H9 (cell line): ENCODE measurements at regions not wholly inside any gene's neighbourhood (a gene's known extent, or its start where the extent isn't known, plus 50 kb on each side); places are given as distances from the start of the nearest gene placed in this dataset.

ENCODE experiments used
- DNase-seq: peaks from one replicate; pipeline ENCODE4 v3.0.0-alpha.2; 2017
- H2AFZ ChIP-seq: one replicate; pipeline ENCODE4 v1.6.1; 2013; ENCODE audit warnings: mild to moderate bottlenecking, low read length, control low read depth, moderate library complexity
- H2AK5ac ChIP-seq: 2 replicates; pipeline ENCODE4 v1.6.1; 2013; ENCODE audit warnings: low read length, control low read depth, mixed read lengths; ENCODE audit not compliant: insufficient read length
- H2BK120ac ChIP-seq: one replicate; pipeline ENCODE4 v1.6.1; 2013; ENCODE audit warnings: low read depth, mild to moderate bottlenecking, low read length, control low read depth, inconsistent platforms; ENCODE audit not compliant: poor library complexity, severe bottlenecking
- H2BK12ac ChIP-seq: 2 replicates; pipeline ENCODE4 v1.6.1; 2013; ENCODE audit warnings: low read length, control low read depth, mixed read lengths, low read depth; ENCODE audit not compliant: insufficient read length
- H2BK15ac ChIP-seq: 2 replicates; pipeline ENCODE4 v1.6.1; 2013; ENCODE audit warnings: low read depth, low read length, control low read depth
- H2BK20ac ChIP-seq: one replicate; pipeline ENCODE4 v1.6.1; 2013; ENCODE audit warnings: low read depth, mild to moderate bottlenecking, low read length, control low read depth, inconsistent platforms; ENCODE audit not compliant: poor library complexity, severe bottlenecking
- H2BK5ac ChIP-seq: 2 replicates; pipeline ENCODE4 v1.6.1; 2013; ENCODE audit warnings: low read length, control low read depth, mixed read lengths; ENCODE audit not compliant: insufficient read length
- H3K14ac ChIP-seq: 2 replicates; pipeline ENCODE4 v1.6.1; 2013; ENCODE audit warnings: low read length, control low read depth; ENCODE audit not compliant: insufficient read depth
- H3K18ac ChIP-seq: 2 replicates; pipeline ENCODE4 v1.6.1; 2013; ENCODE audit warnings: low read depth, mild to moderate bottlenecking, mixed read lengths, low read length, control low read depth; ENCODE audit not compliant: insufficient read length
- H3K23ac ChIP-seq: 2 replicates; pipeline ENCODE4 v1.6.1; 2013; ENCODE audit warnings: low read length, control low read depth, mixed read lengths, low read depth; ENCODE audit not compliant: insufficient read length
- H3K23me2 ChIP-seq: 2 replicates; pipeline ENCODE4 v1.6.1; 2013; ENCODE audit warnings: low read depth, mild to moderate bottlenecking, mixed read lengths, low read length, control low read depth; ENCODE audit not compliant: insufficient read length, poor library complexity, severe bottlenecking
- H3K27ac ChIP-seq: 2 replicates; pipeline ENCODE4 v1.5.1; 2013; ENCODE audit warnings: low read length, control low read depth, mixed read lengths, low read depth; ENCODE audit not compliant: insufficient read length
- H3K27me3 ChIP-seq: 2 replicates; pipeline ENCODE4 v1.6.1; 2013; ENCODE audit warnings: low read length, control low read depth, inconsistent platforms; ENCODE audit not compliant: insufficient read depth
- H3K4ac ChIP-seq: 2 replicates; pipeline ENCODE4 v1.6.1; 2013; ENCODE audit warnings: low read depth, mild to moderate bottlenecking, control low read depth, inconsistent platforms, low read length, moderate library complexity
- H3K4me1 ChIP-seq: 2 replicates; pipeline ENCODE4 v1.6.1; 2013; ENCODE audit warnings: low read length, control low read depth, inconsistent platforms; ENCODE audit not compliant: insufficient read depth
- H3K4me2 ChIP-seq: 2 replicates; pipeline ENCODE4 v1.6.1; 2013; ENCODE audit warnings: low read length, control low read depth, mixed read lengths; ENCODE audit not compliant: insufficient read length, insufficient read depth
- H3K56ac ChIP-seq: 2 replicates; pipeline ENCODE4 v1.6.1; 2013; ENCODE audit warnings: low read depth, mild to moderate bottlenecking, mixed read lengths, low read length, control low read depth; ENCODE audit not compliant: insufficient read length
- H3K79me1 ChIP-seq: 2 replicates; pipeline ENCODE4 v1.6.1; 2013; ENCODE audit warnings: low read depth, mild to moderate bottlenecking, moderate library complexity, low read length, control low read depth, inconsistent platforms; ENCODE audit not compliant: insufficient read depth, poor library complexity, severe bottlenecking
- H3K79me2 ChIP-seq: 2 replicates; pipeline ENCODE4 v1.6.1; 2013; ENCODE audit warnings: low read length, control low read depth, inconsistent platforms; ENCODE audit not compliant: insufficient read depth
- H3K9ac ChIP-seq: 2 replicates; pipeline ENCODE4 v1.6.1; 2013; ENCODE audit warnings: low read length, control low read depth, mixed read lengths; ENCODE audit not compliant: insufficient read length; ENCODE audit errors: extremely low read depth
- H3K9me3 ChIP-seq: one replicate; pipeline ENCODE4 v1.6.1; 2013; ENCODE audit warnings: low read depth, low read length, inconsistent platforms; ENCODE audit not compliant: control insufficient read depth
- H3T11ph ChIP-seq: one replicate; pipeline ENCODE4 v1.6.1; 2013; ENCODE audit warnings: mild to moderate bottlenecking, low read length, control low read depth, inconsistent platforms
- H4K20me1 ChIP-seq: one replicate; pipeline ENCODE4 v1.6.1; 2013; ENCODE audit not compliant: control insufficient read depth, insufficient read length, insufficient read depth
- H4K5ac ChIP-seq: 2 replicates; pipeline ENCODE4 v1.6.1; 2013; ENCODE audit warnings: low read depth, mild to moderate bottlenecking, mixed read lengths, low read length, control low read depth; ENCODE audit not compliant: insufficient read length
- H4K8ac ChIP-seq: replicated peaks from 2 replicates; pipeline ENCODE4 v1.6.1; 2013; ENCODE audit warnings: low read length, control low read depth, mixed read lengths, low read depth; ENCODE audit not compliant: insufficient read length
- H4K91ac ChIP-seq: 2 replicates; pipeline ENCODE4 v1.6.1; 2013; ENCODE audit warnings: low read depth, mild to moderate bottlenecking, moderate library complexity, mixed read lengths, low read length, control low read depth; ENCODE audit not compliant: insufficient read length
- H3K27ac Mint-ChIP-seq, 3 experiments: 2 replicates in 2 of 3; 3 replicates in 1 of 3; pipeline ENCODE4 v1.8.0; 2020 to 2021; ENCODE audit warnings: mixed read lengths in 3 of 3, mild to moderate bottlenecking in 1 of 3, moderate library complexity in 1 of 3
- H3K27me3 Mint-ChIP-seq: 2 replicates; pipeline ENCODE4 v1.8.0; 2021; ENCODE audit warnings: low read depth, mild to moderate bottlenecking, moderate library complexity, mixed read lengths
- H3K36me3 Mint-ChIP-seq, 3 experiments: 2 replicates in 2 of 3; 3 replicates in 1 of 3; pipeline ENCODE4 v1.8.0; 2020 to 2021; ENCODE audit warnings: low read depth in 3 of 3, mixed read lengths in 3 of 3; ENCODE audit not compliant: insufficient read depth in 1 of 3
- H3K4me1 Mint-ChIP-seq, 2 experiments: 2 replicates each; pipeline ENCODE4 v1.8.0; 2020; ENCODE audit warnings: mixed read lengths in 2 of 2
- H3K4me3 Mint-ChIP-seq, 2 experiments: 2 replicates in 1 of 2; 3 replicates in 1 of 2; pipeline ENCODE4 v1.8.0; 2020 to 2021; ENCODE audit warnings: mild to moderate bottlenecking in 2 of 2, mixed read lengths in 2 of 2, moderate library complexity in 1 of 2
- H3K9me3 Mint-ChIP-seq, 2 experiments: 2 replicates in 1 of 2; 3 replicates in 1 of 2; pipeline ENCODE4 v1.8.0; 2020; ENCODE audit warnings: mild to moderate bottlenecking in 2 of 2, mixed read lengths in 2 of 2, moderate library complexity in 1 of 2
- WGBS: extraction: QIAGEN DNeasy Blood & Tissue Kit; methylation state at CpG from one replicate; pipeline ENCODE4 v1.1.7; 2013; ENCODE audit warnings: missing lambda C conversion rate, low lambda C conversion rate, mixed read lengths; ENCODE audit not compliant: insufficient read length; ENCODE audit errors: extremely low coverage; 5-methylcytosine and 5-hydroxymethylcytosine counted together
- TF ChIP-seq, protein P1 (sequence below): fragments of 200-600 bp; sonication (generic); conservative IDR thresholded peaks from 3 replicates; pipeline ENCODE4 v1.8.0; 2021; ENCODE audit warnings: antibody characterized with exemption, mild to moderate bottlenecking

DNA sequence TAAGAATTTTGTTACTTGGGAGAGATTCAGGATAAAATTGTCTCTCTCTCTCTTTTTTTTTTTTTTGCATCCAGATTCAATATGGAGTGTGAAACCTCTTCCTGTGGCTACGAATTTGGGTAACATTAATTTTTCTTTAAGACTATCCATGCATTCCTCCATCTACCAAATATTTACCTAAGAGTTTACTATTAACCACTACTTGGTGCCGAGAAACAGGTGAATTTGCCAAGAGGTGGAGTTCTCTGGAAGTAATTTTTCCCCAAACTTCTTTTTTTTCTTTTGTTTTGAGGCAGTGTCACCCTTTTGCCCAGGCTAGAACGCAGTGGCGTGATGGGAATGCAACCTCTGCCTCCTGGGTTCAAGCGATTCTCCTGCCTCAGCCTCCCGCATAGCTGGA is 206.3 kb upstream of the VLDLR start:
- H4K8ac ChIP-seq: no peak overlapping the region
- H2BK20ac ChIP-seq: no peak overlapping the region
- H3K27ac Mint-ChIP-seq: no peak overlapping the region
- H3K4ac ChIP-seq: no peak overlapping the region
- H2BK5ac ChIP-seq: no peak overlapping the region
- H3K36me3 Mint-ChIP-seq: peaks cover 0 to 7% (median 0%) of the 10 kb centered on the region in 3 experiments; a peak in 2 of 7 replicates
- no peaks in the 10 kb centered on the region for H3K27me3 ChIP-seq
- DNase-seq: no peak
- WGBS: no CpG with 5 or more reads among the region's 6 CpGs
- no peaks in the 10 kb centered on the region for H3K79me2 ChIP-seq
- no peak overlapping the region for H2AK5ac ChIP-seq
- H3K4me3 Mint-ChIP-seq: no peak overlapping the region
- H3K9me3 ChIP-seq: no peaks in the 10 kb centered on the region
- H3K23ac ChIP-seq: no peak overlapping the region
- no peaks in the 10 kb centered on the region for H3K79me1 ChIP-seq
- H4K5ac ChIP-seq: no peak overlapping the region
- TF ChIP-seq, protein P1, sequence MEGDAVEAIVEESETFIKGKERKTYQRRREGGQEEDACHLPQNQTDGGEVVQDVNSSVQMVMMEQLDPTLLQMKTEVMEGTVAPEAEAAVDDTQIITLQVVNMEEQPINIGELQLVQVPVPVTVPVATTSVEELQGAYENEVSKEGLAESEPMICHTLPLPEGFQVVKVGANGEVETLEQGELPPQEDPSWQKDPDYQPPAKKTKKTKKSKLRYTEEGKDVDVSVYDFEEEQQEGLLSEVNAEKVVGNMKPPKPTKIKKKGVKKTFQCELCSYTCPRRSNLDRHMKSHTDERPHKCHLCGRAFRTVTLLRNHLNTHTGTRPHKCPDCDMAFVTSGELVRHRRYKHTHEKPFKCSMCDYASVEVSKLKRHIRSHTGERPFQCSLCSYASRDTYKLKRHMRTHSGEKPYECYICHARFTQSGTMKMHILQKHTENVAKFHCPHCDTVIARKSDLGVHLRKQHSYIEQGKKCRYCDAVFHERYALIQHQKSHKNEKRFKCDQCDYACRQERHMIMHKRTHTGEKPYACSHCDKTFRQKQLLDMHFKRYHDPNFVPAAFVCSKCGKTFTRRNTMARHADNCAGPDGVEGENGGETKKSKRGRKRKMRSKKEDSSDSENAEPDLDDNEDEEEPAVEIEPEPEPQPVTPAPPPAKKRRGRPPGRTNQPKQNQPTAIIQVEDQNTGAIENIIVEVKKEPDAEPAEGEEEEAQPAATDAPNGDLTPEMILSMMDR: no peak
- H3K23me2 ChIP-seq: no peaks in the 10 kb centered on the region
- no peak overlapping the region for H3K56ac ChIP-seq
- no peak overlapping the region for H2BK120ac ChIP-seq
- H3K14ac ChIP-seq: no peak overlapping the region
- H3K4me1 ChIP-seq: peaks cover 10% of the 10 kb centered on the region
- no peak overlapping the region for H3K18ac ChIP-seq
- H3T11ph ChIP-seq: no peak overlapping the region
- H2BK12ac ChIP-seq: no peak overlapping the region
- H3K4me2 ChIP-seq: no peak overlapping the region
- no peak overlapping the region for H4K91ac ChIP-seq
- H3K9ac ChIP-seq: no peak overlapping the region
- H3K9me3 Mint-ChIP-seq: no peaks in the 10 kb centered on the region
- no peaks in the 10 kb centered on the region for H3K27me3 Mint-ChIP-seq
- H2BK15ac ChIP-seq: no peak overlapping the region
- peaks cover 46 to 50% of the 10 kb centered on the region in 2 experiments for H3K4me1 Mint-ChIP-seq
- no peak overlapping the region for H3K27ac ChIP-seq
- no peaks in the 10 kb centered on the region for H4K20me1 ChIP-seq
- no peak overlapping the region for H2AFZ ChIP-seq
